ENCODE measurements at regions not wholly inside any gene's neighbourhood (a gene's known extent, or its start where the extent isn't known, plus 50 kb on each side); places are given as distances from the start of the nearest gene placed in this dataset.

DNA sequence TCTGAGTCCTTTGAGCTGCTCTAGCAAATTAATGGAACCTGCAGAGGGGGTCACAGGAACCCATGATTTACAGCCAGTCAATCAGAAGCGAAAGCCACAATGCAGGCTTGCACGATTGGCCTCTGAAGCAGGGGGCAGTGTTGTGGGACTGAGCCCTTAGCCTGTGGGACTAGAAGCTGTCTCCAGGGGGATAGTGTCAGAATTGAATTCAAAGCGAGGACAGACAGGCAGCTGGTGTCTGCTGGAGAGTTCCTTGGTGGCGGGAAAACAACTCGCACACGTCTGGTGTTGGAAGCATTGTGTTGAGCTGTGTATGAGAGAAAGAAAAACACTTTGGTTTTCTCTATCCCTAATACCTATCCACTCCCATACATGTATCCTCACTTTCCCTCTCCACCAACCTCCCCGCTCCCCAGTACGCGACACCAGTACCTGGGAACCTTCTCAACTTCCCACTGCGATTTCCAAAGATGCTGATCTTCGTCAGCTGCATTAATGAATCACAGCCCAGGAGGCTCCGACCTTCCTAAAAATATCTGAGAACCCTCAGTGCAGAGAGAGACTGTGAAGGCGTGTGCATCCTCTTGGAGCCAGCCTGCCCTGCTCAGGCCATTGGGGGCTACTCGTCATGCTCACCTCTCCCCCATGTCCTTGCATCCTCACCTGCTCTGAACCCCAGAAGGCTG lies 88.2 kb downstream of the HS1BP3 start:
- DNase-seq: no peak

- no peak for DNase-seq
These were observed 87.6 kb downstream of the HS1BP3 start for GRCh38 chr2:20563251-20563650.

DNA sequence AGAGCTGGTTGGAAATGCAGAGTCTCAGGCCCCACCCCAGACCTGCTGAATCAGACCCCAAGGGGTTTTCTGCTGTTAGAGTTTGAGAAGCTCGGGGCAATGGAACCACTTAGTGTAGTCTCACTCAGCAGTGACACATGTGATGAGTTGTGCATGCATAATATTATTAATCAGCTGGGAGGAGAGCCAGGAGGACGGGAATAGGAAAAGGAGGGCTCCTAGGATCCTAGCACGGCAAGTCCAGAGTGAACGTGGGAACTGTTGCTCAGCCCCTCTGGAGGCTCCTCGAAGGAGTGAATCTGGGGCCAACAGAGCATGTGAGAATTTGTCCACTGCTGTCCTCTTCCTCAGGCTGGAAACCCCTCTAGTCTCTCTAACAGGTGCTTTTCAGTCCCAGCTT lies 87.1 kb downstream of the HS1BP3 start:
- no peak for DNase-seq

DNA sequence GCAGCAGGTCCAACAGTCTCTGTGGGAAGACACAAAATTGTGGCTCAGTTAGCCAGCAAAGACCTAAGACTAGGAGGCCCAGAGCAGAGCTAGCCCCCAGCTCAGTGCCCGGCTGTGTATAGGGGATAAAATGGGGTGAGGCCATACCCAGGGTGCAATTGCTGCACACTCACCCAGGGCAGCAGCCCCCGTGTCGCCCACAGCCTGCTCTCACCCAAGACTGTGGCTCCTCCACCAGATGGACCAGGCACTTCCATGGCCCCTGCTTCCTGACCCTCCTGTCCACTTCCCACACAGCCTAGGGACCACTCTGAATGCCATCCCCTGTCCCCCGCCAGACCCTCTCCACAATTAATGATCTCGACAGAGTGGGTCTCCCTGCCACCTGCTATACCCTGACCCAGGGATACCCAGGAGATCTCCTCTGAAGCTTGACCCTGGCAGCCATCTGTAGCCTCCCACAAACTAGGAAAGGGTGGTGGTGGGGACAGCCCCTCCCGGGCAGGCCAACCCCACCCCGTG lies 85.7 kb downstream of the HS1BP3 start:
- DNase-seq: no peak

DNA sequence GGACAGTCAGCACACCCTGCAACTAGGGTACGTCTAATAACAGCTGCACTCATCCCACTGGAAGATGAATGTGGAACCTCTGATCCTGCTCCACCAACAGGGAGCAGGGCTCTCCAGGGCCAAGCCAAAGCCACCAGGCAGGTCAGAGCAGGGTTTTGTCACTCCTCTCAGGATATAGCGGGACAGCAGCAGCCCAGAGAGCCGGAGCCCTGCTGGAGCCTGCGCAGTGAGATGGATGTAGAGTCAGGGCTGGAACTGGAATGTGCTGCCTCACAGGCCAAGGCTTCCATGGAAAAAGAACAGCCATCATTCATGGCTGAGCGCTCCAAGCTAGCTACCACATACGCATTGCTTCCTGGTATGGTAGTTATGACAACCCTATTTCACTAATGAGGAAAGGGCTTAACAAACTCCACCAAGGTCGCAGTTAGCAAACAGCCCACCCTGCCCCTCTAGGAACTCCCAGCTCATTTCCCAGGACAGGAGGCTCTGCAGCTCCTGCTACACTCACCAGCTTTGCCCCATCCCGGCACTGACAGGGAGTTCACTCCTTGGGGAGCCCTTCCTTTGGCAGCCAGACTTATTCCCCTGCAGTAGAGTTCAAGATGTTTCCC lies 85.2 kb downstream of the HS1BP3 start:
- DNase-seq: no peak

- no peak for DNase-seq
These were observed 84.6 kb downstream of the HS1BP3 start for GRCh38 chr2:20566331-20566730.

DNA sequence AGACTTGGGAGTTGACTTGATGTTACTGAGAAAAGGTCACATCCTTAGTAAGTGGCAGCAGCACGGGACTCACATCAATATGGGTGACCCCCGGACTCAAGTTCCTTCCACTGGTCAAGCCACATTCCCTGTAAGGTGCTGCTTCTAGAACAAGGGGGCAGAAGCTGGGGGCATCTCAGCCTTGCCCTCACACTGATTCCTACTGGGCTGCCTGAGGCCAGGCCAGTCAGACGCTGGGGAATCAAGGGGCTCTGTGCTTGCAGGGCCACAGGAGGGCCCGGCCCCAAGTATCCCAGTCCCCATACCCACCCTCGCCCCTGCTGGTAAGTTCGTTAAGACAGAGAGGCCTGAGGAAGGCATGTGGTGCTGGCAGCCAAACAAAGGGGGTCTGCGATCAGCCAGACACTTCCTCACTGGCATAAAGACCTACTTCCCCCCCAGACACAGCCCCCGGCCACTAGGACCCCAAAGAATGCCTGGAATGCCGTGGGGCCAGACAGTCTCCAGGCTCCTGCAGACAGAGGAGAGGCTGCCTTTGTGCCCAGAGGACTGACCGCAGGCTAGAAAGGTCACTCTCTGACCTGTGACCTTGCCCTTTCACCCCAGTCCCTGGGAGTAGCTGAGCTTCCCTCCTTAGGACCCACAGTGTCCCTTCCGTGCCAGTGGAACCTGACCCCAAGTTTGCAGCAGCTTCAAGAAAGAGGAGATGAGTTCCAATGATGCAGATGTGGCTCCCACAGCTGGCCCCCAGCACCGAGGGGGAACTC lies 83.6 kb downstream of the HS1BP3 start:
- no peak for DNase-seq

Data from Kasumi-1 (cell line).